GM23248 (cell line): ENCODE measurements at regions not wholly inside any gene's neighbourhood (a gene's known extent, or its start where the extent isn't known, plus 50 kb on each side); places are given as distances from the start of the nearest gene placed in this dataset.

Source experiments
- EZH2 ChIP-seq: fragments of 200-600 bp; sonication (generic); IDR thresholded peaks from 2 replicates; pipeline ENCODE4 v1.6.1; 2018; ENCODE audit warnings: antibody characterized with exemption, mild to moderate bottlenecking; ENCODE audit not compliant: insufficient read depth, poor library complexity, severe bottlenecking
- EZH2phosphoT487 ChIP-seq: fragments of 200-600 bp; sonication (generic); IDR thresholded peaks from 2 replicates; pipeline ENCODE4 v1.6.1; 2018; ENCODE audit warnings: antibody characterized with exemption, moderate library complexity, mild to moderate bottlenecking, low read depth; ENCODE audit not compliant: insufficient read depth

- TF ChIP-seq EZH2phosphoT487 (no peak), EZH2 (no peak)
Measured at GRCh38 chr14:100468557-100468956, 118.7 kb downstream of the BEGAIN start.
